Inferior parietal cortex (tissue), 1 donor: ENCODE measurements at regions not wholly inside any gene's neighbourhood (a gene's known extent, or its start where the extent isn't known, plus 50 kb on each side); places are given as distances from the start of the nearest gene placed in this dataset.
A peak's percentile ranks its signal among the peaks of the same experiment; 100 is the strongest.

Experiments used
- DNase-seq: peaks from one replicate; pipeline ENCODE4 v3.0.0-alpha.2; 2016; ENCODE audit errors: extremely low spot score

GRCh38 chr16:50924759-50925545 is 183.1 kb downstream of the CYLD start:
- DNase-seq = no peak

GRCh38 chr16:50917950-50918703 is 176.2 kb downstream of the CYLD start:
- DNase-seq = no peak

GRCh38 chr16:50916040-50916439 is 174.2 kb downstream of the CYLD start:
- no peak for DNase-seq

GRCh38 chr16:50915120-50915519 is 173.2 kb downstream of the CYLD start:
- no peak for DNase-seq

- no peak for DNase-seq
Measured at GRCh38 chr16:50910736-50911100, 168.8 kb downstream of the CYLD start.

- no peak for DNase-seq
Measured at GRCh38 chr16:50909831-50910735, 168.2 kb downstream of the CYLD start.

- DNase-seq = no peak
Measured at GRCh38 chr16:50908468-50908867, 166.6 kb downstream of the CYLD start.

- DNase-seq = no peak
Measured at GRCh38 chr16:50906454-50906853, 164.6 kb downstream of the CYLD start.

GRCh38 chr16:50902457-50902856 is 160.6 kb downstream of the CYLD start:
- DNase-seq = peak; percentile 10

- no peak for DNase-seq
Measured at GRCh38 chr16:50901062-50901461, 159.2 kb downstream of the CYLD start.

- DNase-seq = no peak
Measured at GRCh38 chr16:50900391-50900942, 158.6 kb downstream of the CYLD start.

- DNase-seq = no peak
Measured at GRCh38 chr16:50899951-50900350, 158.1 kb downstream of the CYLD start.

GRCh38 chr16:50889746-50890145 is 147.9 kb downstream of the CYLD start:
- DNase-seq = no peak

GRCh38 chr16:50889276-50889675 is 147.4 kb downstream of the CYLD start:
- DNase-seq = no peak

- no peak for DNase-seq
Measured at GRCh38 chr16:50888486-50889261, 146.8 kb downstream of the CYLD start.

- DNase-seq = no peak
Measured at GRCh38 chr16:50887500-50888298, 145.8 kb downstream of the CYLD start.

- DNase-seq = no peak
Measured at GRCh38 chr16:50884066-50884860, 142.4 kb downstream of the CYLD start.

- DNase-seq = no peak
Measured at GRCh38 chr16:50881956-50882355, 140.1 kb downstream of the CYLD start.

- DNase-seq = no peak
Measured at GRCh38 chr16:50881331-50881830, 139.5 kb downstream of the CYLD start.
